MM.1S (cell line): ENCODE measurements at regions not wholly inside any gene's neighbourhood (a gene's known extent, or its start where the extent isn't known, plus 50 kb on each side); places are given as distances from the start of the nearest gene placed in this dataset.

Source experiments
- EZH2 ChIP-seq: fragments of 300-600 bp; sonication (generic); optimal IDR thresholded peaks from 2 replicates; pipeline ENCODE3; 2017; ENCODE audit warnings: low read depth, mild to moderate bottlenecking, antibody characterized with exemption, low read length, mixed read lengths
- EZH2phosphoT487 ChIP-seq: fragments of 300-600 bp; sonication (generic); IDR thresholded peaks from 2 replicates; pipeline ENCODE4 v1.6.1; 2018; ENCODE audit warnings: antibody characterized with exemption, low read length
- TF ChIP-seq, protein P1 (sequence below): fragments of 300-600 bp; sonication (generic); IDR thresholded peaks from 2 replicates; pipeline ENCODE4 v1.5.1; 2016; ENCODE audit warnings: antibody characterized with exemption, low read length, mixed read lengths

DNA sequence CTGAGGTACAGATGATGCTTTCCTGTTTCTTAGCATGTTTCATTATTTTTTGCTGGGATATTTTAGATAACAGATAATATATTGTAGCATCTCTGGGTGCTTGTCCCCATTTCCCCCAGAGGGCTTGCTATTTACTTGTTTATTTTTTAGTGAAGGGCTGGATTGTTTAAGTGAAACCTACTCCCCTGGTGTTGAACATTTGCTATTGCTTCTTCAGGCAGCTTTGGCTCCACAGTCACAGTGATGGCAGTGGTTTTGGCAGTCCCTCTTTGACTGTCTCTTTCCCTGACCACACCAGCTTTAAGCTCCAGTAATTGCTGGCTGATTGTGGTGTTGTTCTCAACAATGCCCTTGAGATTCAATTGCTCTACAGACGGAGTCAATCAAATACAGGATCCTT, 128.9 kb downstream of the KLF13 start:
- TF ChIP-seq, protein P1, sequence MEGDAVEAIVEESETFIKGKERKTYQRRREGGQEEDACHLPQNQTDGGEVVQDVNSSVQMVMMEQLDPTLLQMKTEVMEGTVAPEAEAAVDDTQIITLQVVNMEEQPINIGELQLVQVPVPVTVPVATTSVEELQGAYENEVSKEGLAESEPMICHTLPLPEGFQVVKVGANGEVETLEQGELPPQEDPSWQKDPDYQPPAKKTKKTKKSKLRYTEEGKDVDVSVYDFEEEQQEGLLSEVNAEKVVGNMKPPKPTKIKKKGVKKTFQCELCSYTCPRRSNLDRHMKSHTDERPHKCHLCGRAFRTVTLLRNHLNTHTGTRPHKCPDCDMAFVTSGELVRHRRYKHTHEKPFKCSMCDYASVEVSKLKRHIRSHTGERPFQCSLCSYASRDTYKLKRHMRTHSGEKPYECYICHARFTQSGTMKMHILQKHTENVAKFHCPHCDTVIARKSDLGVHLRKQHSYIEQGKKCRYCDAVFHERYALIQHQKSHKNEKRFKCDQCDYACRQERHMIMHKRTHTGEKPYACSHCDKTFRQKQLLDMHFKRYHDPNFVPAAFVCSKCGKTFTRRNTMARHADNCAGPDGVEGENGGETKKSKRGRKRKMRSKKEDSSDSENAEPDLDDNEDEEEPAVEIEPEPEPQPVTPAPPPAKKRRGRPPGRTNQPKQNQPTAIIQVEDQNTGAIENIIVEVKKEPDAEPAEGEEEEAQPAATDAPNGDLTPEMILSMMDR, result peak; percentile 45
- TF ChIP-seq EZH2 (no peak), EZH2phosphoT487 (no peak)
